Smooth muscle cell (in vitro differentiated cells): ENCODE measurements at regions not wholly inside any gene's neighbourhood (a gene's known extent, or its start where the extent isn't known, plus 50 kb on each side); places are given as distances from the start of the nearest gene placed in this dataset.

Source experiments
- DNase-seq: peaks from one replicate; lab custom pipeline; 2025; ENCODE audit not compliant: unreplicated experiment; lab: John Stamatoyannopoulos, UW
- H2AFZ ChIP-seq: fragments of 200-600 bp; sonication (generic); 2 replicates; pipeline ENCODE4 v1.6.0; 2016; ENCODE audit warnings: antibody characterized with exemption, low read depth, mild to moderate bottlenecking
- H3F3A ChIP-seq: fragments of 200-600 bp; sonication (generic); 2 replicates; pipeline ENCODE4 v1.6.0; 2017; ENCODE audit warnings: antibody characterized with exemption, low read depth
- H3K27ac ChIP-seq: fragments of 200-600 bp; sonication (generic); 2 replicates; pipeline ENCODE4 v1.5.1; 2016; ENCODE audit warnings: low read depth, mild to moderate bottlenecking
- H3K27me3 ChIP-seq: fragments of 200-600 bp; sonication (generic); 2 replicates; pipeline ENCODE4 v1.6.1; 2016; ENCODE audit warnings: low read depth, mild to moderate bottlenecking
- H3K36me3 ChIP-seq: fragments of 200-600 bp; sonication (generic); 2 replicates; pipeline ENCODE4 v1.5.1; 2016; ENCODE audit warnings: low read depth
- H3K4me1 ChIP-seq: fragments of 200-600 bp; sonication (generic); 2 replicates; pipeline ENCODE4 v1.5.1; 2016; ENCODE audit warnings: low read depth
- H3K4me2 ChIP-seq: fragments of 200-600 bp; sonication (generic); 2 replicates; pipeline ENCODE4 v1.6.0; 2016; ENCODE audit warnings: mild to moderate bottlenecking
- H3K4me3 ChIP-seq: fragments of 200-600 bp; sonication (generic); 2 replicates; pipeline ENCODE4 v1.5.1; 2016; ENCODE audit warnings: mild to moderate bottlenecking
- H3K79me2 ChIP-seq: fragments of 200-600 bp; sonication (generic); 2 replicates; pipeline ENCODE4 v1.6.0; 2016; ENCODE audit warnings: low read depth, mild to moderate bottlenecking
- H3K9ac ChIP-seq: fragments of 200-600 bp; sonication (generic); 2 replicates; pipeline ENCODE4 v1.6.0; 2016; ENCODE audit warnings: low read depth
- H3K9me3 ChIP-seq: fragments of 200-600 bp; sonication (generic); replicated peaks from 2 replicates; pipeline ENCODE4 v1.5.1; 2016; ENCODE audit warnings: low read depth
- H4K20me1 ChIP-seq: fragments of 200-600 bp; sonication (generic); 2 replicates; pipeline ENCODE4 v1.6.0; 2016; ENCODE audit warnings: low read depth
- WGBS: methylation state at CpG from one replicate; pipeline ENCODE4 v1.1.7; 2016; ENCODE audit warnings: low lambda C conversion rate; 5-methylcytosine and 5-hydroxymethylcytosine counted together
- TF ChIP-seq, protein P1 (sequence below): fragments of 200-600 bp; sonication (generic); IDR thresholded peaks from 2 replicates; pipeline ENCODE4 v1.5.1; 2017; ENCODE audit warnings: borderline replicate concordance, mild to moderate bottlenecking, antibody characterized with exemption; ENCODE audit not compliant: insufficient read depth, poor library complexity, severe bottlenecking

DNA sequence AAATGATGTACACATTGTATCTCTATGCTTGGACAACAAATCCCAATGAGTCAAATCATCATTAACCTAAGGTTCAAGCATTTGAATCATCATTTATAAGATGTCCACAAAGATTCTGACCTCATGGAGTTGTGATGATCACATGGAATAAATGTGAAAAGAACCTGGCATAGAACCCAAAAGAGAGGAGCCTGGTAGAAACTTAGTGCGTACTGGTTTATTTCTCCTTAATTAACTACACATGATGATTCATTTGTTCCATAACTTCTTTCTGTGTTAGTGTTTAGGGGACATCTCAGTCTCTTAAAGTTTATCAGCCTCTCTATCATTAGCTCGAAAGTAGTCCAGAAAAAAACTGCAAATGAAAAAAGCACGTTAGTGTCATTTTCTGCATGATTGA, 411.6 kb downstream of the BRINP1 start:
- H3K9me3 ChIP-seq: no peaks in the 10 kb centered on the region
- H3K4me3 ChIP-seq: no peak overlapping the region
- no peak overlapping the region for H3K9ac ChIP-seq
- no peaks in the 10 kb centered on the region for H3F3A ChIP-seq
- H3K79me2 ChIP-seq: no peaks in the 10 kb centered on the region
- no peak overlapping the region for H2AFZ ChIP-seq
- H3K4me2 ChIP-seq: no peak overlapping the region
- H3K27me3 ChIP-seq: no peaks in the 10 kb centered on the region
- no peak for DNase-seq
- TF ChIP-seq, protein P1, sequence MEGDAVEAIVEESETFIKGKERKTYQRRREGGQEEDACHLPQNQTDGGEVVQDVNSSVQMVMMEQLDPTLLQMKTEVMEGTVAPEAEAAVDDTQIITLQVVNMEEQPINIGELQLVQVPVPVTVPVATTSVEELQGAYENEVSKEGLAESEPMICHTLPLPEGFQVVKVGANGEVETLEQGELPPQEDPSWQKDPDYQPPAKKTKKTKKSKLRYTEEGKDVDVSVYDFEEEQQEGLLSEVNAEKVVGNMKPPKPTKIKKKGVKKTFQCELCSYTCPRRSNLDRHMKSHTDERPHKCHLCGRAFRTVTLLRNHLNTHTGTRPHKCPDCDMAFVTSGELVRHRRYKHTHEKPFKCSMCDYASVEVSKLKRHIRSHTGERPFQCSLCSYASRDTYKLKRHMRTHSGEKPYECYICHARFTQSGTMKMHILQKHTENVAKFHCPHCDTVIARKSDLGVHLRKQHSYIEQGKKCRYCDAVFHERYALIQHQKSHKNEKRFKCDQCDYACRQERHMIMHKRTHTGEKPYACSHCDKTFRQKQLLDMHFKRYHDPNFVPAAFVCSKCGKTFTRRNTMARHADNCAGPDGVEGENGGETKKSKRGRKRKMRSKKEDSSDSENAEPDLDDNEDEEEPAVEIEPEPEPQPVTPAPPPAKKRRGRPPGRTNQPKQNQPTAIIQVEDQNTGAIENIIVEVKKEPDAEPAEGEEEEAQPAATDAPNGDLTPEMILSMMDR: no peak
- WGBS: 51% methylated on average over 3 of the region's 3 CpGs
- H3K4me1 ChIP-seq: no peaks in the 10 kb centered on the region
- H3K27ac ChIP-seq: no peak overlapping the region
- H4K20me1 ChIP-seq: no peaks in the 10 kb centered on the region
- no peaks in the 10 kb centered on the region for H3K36me3 ChIP-seq

DNA sequence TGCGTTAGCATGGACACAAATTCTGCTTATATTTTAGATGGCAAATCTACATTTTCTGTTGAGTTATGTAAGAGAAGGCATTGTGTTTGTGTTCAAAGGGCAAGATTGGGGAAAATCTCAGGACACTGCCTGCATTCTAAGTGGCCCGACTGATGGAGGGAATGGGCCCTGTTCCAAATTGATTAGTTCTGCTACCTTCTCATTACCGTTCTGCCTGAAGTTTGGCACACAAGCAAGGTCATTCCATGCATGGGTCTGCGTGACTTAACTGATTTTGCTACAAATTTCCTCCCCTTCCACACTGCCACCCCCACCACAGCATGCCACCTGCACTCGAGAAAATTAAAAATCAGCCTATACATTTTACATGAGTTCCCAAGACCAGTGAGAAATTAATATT, 409.9 kb downstream of the BRINP1 start:
- no peaks in the 10 kb centered on the region for H3F3A ChIP-seq
- no peaks in the 10 kb centered on the region for H3K4me1 ChIP-seq
- H3K4me2 ChIP-seq: no peak overlapping the region
- H3K36me3 ChIP-seq: no peaks in the 10 kb centered on the region
- H3K27me3 ChIP-seq: no peaks in the 10 kb centered on the region
- H4K20me1 ChIP-seq: no peaks in the 10 kb centered on the region
- H2AFZ ChIP-seq: no peak overlapping the region
- no peak overlapping the region for H3K9ac ChIP-seq
- no peak for DNase-seq
- H3K27ac ChIP-seq: no peak overlapping the region
- H3K4me3 ChIP-seq: no peak overlapping the region
- WGBS: 83% methylated on average over 5 of the region's 5 CpGs
- TF ChIP-seq, protein P1: no peak
- no peaks in the 10 kb centered on the region for H3K79me2 ChIP-seq
- no peaks in the 10 kb centered on the region for H3K9me3 ChIP-seq

DNA sequence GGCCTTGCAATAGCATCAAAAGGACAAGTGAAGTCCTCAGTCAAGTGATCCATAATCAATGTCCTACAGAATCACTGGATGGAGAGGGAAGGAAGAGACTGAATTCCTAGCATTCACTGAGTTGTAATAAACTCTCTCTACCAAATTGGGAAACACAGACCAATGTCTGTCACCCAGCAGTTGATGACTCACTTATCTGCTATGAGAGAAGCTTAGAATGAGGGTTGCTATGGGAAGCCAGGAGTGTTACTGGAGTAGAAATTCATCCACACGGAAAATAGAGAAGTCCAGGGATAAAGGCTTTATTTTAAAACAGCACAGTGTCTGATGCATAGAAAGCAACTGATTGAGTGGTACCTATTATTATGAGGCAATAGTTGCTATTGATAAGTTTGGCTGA, 407.4 kb downstream of the BRINP1 start:
- no peaks in the 10 kb centered on the region for H3K27me3 ChIP-seq
- H3K4me1 ChIP-seq: no peaks in the 10 kb centered on the region
- H2AFZ ChIP-seq: no peak overlapping the region
- no peaks in the 10 kb centered on the region for H4K20me1 ChIP-seq
- 0% methylated on average over 1 of the region's 1 CpG for WGBS
- DNase-seq: no peak
- no peaks in the 10 kb centered on the region for H3K9me3 ChIP-seq
- TF ChIP-seq, protein P1: no peak
- H3K4me2 ChIP-seq: peak overlapping the region; percentile 33
- H3K4me3 ChIP-seq: no peak overlapping the region
- no peaks in the 10 kb centered on the region for H3K36me3 ChIP-seq
- H3K27ac ChIP-seq: peak overlapping the region; percentile 72
- no peaks in the 10 kb centered on the region for H3F3A ChIP-seq
- no peaks in the 10 kb centered on the region for H3K79me2 ChIP-seq
- H3K9ac ChIP-seq: no peak overlapping the region

DNA sequence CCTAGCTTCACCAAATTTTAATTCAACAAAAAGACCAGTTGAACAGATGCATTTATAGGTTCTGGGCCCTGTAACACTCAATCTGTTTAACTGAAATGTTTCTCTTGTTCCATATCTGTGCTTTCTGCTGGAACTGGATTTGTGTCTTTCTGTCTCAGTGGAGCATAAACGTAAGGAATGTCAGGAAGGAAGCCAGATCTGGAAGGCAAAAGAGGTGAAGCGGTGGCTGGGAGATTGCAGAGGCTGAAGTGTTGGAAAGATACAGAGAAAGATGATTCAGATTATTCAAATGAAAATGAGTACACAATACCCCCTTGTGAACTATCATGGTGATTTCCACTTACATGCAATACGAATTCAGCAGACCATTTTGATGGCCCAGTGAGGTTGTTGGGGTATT, 406.8 kb downstream of the BRINP1 start:
- Histone ChIP-seq H3F3A (no peaks in the 10 kb centered on the region), H3K27ac (peak overlapping the region; percentile 72), H2AFZ (no peak overlapping the region), H3K27me3 (no peaks in the 10 kb centered on the region), H3K79me2 (no peaks in the 10 kb centered on the region), H3K4me3 (no peak overlapping the region), H3K4me1 (no peaks in the 10 kb centered on the region), H3K36me3 (no peaks in the 10 kb centered on the region), H3K9ac (peak overlapping the region; percentile 54), H4K20me1 (no peaks in the 10 kb centered on the region), H3K4me2 (peak overlapping the region; percentile 33), H3K9me3 (no peaks in the 10 kb centered on the region)
- 64% methylated on average over 3 of the region's 3 CpGs for WGBS
- no peak for DNase-seq
- TF ChIP-seq, protein P1: no peak
